OCI-LY1 (cell line): ENCODE measurements at regions not wholly inside any gene's neighbourhood (a gene's known extent, or its start where the extent isn't known, plus 50 kb on each side); places are given as distances from the start of the nearest gene placed in this dataset.

Experiments used
- CTCF ChIP-seq: fragments of 200-600 bp; sonication (generic), shearing (Covaris generic); IDR thresholded peaks from 2 replicates; pipeline ENCODE4 v1.5.1; 2017; ENCODE audit warnings: mild to moderate bottlenecking, antibody characterized with exemption, low read length, moderate library complexity, mixed read lengths
- EZH2 ChIP-seq: fragments of 200-600 bp; sonication (generic), shearing (Covaris generic); IDR thresholded peaks from 2 replicates; pipeline ENCODE4 v1.8.0; 2017; ENCODE audit warnings: borderline replicate concordance, mixed run types, mild to moderate bottlenecking, antibody characterized with exemption, low read length, moderate library complexity, mixed read lengths

GRCh38 chr2:164363646-164364045 lies 257.6 kb downstream of the GRB14 start:
- TF ChIP-seq CTCF: no peak
- TF ChIP-seq EZH2: no peak
